HFF-Myc (cell line): ENCODE measurements at regions not wholly inside any gene's neighbourhood (a gene's known extent, or its start where the extent isn't known, plus 50 kb on each side); places are given as distances from the start of the nearest gene placed in this dataset.
A peak's percentile ranks its signal among the peaks of the same experiment; 100 is the strongest.

Source experiments
- DNase-seq: peaks from one replicate; pipeline ENCODE4 v3.0.0-alpha.2; 2011; ENCODE audit warnings: low read depth; ENCODE audit errors: extremely low read depth
- H3K4me3 ChIP-seq: replicated peaks from 2 replicates; pipeline ENCODE4 v1.5.1; 2011; ENCODE audit warnings: low read depth, mild to moderate bottlenecking, control low read depth, low read length
- TF ChIP-seq, protein P1 (sequence below): IDR thresholded peaks from 2 replicates; pipeline ENCODE4 v1.5.1; 2012; ENCODE audit warnings: mild to moderate bottlenecking, low read depth, low read length, control low read depth; ENCODE audit errors: missing control alignments

DNA sequence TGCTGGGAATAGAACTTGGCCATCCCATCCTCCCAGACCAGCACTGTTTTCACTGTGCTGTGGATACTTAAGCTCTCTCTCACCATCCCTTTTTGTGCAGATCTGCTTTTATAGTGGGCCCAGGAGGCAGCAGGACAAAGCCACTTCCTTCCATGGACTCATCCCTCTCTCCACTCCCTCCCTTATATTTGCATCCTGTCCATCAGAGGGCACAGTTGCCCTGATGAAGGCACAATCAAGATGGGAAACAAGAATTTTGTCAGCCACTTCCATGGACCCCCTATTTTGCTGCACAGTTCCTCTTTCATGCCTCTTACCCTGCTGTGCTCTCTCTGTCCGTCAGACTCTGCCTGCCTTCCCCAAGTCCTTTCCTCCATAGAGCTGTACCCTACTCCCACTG is 338.7 kb downstream of the HRH4 start:
- no peak overlapping the region for H3K4me3 ChIP-seq
- TF ChIP-seq, protein P1, sequence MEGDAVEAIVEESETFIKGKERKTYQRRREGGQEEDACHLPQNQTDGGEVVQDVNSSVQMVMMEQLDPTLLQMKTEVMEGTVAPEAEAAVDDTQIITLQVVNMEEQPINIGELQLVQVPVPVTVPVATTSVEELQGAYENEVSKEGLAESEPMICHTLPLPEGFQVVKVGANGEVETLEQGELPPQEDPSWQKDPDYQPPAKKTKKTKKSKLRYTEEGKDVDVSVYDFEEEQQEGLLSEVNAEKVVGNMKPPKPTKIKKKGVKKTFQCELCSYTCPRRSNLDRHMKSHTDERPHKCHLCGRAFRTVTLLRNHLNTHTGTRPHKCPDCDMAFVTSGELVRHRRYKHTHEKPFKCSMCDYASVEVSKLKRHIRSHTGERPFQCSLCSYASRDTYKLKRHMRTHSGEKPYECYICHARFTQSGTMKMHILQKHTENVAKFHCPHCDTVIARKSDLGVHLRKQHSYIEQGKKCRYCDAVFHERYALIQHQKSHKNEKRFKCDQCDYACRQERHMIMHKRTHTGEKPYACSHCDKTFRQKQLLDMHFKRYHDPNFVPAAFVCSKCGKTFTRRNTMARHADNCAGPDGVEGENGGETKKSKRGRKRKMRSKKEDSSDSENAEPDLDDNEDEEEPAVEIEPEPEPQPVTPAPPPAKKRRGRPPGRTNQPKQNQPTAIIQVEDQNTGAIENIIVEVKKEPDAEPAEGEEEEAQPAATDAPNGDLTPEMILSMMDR: peak; percentile 8
- no peak for DNase-seq

DNA sequence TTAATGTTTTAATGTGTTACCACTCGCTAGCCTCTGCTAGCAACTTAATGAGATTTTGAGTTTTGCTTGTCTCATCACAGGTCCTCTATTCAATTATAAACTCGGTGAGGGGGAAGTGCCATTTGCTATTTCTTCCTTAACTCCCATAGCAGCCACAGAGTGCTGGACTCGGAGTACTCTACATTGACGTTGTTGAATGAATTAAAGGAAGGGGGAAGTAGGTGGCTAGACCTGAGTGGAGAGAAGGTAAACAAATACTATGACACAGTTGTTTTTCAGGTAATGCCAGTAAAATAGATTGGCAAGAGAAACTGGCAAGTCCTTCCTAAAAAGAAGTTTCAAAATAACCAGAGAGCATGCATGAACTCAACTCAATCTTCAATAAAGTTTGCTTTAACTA is 339.3 kb downstream of the HRH4 start:
- DNase-seq: no peak
- no peak overlapping the region for H3K4me3 ChIP-seq
- TF ChIP-seq, protein P1: no peak

DNA sequence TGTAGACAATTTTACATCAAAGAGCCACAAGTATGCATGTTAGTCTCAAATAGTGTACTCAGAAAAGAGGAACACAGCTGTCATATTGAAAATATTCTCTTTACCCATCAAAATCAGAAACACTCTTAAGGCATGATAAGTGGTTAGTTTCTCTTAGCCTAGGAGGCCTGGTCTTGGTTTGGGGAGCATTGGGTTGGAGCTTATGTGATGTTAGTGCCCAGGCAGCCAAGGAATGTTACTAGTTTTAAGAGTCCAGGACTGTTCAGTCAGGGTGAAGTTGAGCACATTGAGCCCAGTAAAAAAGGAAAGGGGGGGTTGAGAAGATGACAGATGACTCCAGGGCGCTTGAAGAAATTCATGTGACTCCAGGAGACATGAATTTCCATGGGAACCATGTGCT is 340.6 kb downstream of the HRH4 start:
- no peak for DNase-seq
- H3K4me3 ChIP-seq: no peak overlapping the region
- TF ChIP-seq, protein P1: no peak

DNA sequence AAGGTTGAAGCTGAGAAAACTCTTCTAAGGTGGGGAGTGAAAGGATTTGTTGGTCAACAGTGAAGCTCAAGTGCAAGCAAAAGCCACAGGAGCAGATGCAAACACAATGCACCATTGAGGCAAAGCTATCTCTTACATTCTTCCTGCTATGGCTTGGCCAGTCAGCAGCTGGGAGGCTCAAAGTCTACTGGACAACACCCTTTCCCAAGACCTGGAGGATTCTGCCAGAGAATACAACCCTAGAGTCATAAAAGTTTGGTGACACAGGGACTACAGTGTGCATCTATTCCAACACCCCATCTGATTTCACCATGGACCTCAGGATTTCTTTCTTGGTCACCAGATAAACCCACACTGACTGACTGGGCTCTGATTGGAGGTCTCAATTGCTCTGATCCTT is 342.0 kb downstream of the HRH4 start:
- H3K4me3 ChIP-seq: no peak overlapping the region
- TF ChIP-seq, protein P1: no peak
- no peak for DNase-seq

DNA sequence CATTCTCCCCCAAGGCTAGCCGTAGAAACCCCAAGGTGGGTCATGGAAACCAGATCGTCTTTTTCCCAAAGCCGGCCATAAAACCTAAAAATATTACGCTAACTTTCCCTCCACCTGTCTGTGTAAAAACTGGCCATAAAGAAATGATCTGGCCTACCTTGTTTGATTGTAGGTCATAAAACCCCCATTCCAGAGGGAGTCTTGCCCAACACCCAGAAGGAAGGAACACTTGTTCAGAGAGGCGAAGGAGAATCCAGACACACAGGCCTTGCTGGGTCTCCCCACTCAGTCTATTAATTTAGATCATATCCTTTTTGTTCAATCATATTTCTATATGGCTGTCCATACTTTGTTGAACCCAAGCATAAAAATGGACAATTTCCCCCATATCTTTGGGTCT is 344.7 kb downstream of the HRH4 start:
- no peak overlapping the region for H3K4me3 ChIP-seq
- TF ChIP-seq, protein P1: no peak
- DNase-seq: no peak

DNA sequence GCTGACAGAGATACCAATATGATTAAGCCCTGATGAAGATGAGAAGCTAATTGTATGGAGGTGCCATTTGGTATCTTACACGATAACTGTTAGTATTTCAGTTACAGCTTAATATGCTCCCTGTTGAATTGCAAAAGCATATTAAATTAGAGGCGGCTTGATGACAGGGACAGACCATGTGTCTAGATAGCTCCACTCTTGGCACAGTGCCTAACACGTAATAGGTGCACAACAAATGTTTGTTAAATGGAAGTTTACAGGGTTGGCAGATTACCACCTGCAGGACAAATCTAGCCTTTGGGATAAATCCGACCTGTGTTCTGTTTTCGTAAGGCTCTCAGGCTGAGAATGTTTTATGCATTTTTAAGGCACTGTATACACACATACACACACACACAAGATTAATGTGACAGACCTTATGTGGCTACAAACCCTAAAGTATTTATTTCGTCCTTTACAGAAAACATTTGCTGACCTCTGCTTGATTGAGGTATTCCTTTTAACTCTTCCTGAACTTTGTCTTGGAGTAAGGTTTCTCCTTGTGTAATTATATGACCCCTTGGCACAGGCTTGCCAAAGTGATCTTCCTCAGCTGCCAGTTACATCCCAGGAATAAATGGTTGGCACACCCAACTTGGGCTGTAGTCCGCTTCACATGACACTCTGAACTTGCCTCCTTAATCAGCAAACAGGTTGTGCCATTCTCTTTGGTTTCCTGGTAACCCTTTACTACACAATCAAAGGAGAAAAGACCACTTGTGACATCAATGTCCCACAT is 348.9 kb downstream of the HRH4 start:
- TF ChIP-seq, protein P1: no peak
- DNase-seq: no peak
- no peak overlapping the region for H3K4me3 ChIP-seq
